IPS-15b (cell line): ENCODE measurements at regions not wholly inside any gene's neighbourhood (a gene's known extent, or its start where the extent isn't known, plus 50 kb on each side); places are given as distances from the start of the nearest gene placed in this dataset.

ENCODE experiments used
- H3K27me3 ChIP-seq: one replicate; pipeline ENCODE4 v1.6.1; 2013; ENCODE audit warnings: low read length; ENCODE audit not compliant: control insufficient read depth, insufficient read depth
- H3K36me3 ChIP-seq: one replicate; pipeline ENCODE4 v1.6.1; 2013; ENCODE audit warnings: low read length; ENCODE audit not compliant: control insufficient read depth, insufficient read depth
- H3K4me1 ChIP-seq: one replicate; pipeline ENCODE4 v1.6.1; 2013; ENCODE audit warnings: mild to moderate bottlenecking, low read length; ENCODE audit not compliant: control insufficient read depth, insufficient read depth
- H3K4me3 ChIP-seq: one replicate; pipeline ENCODE4 v1.5.1; 2013; ENCODE audit warnings: low read depth, low read length
- H3K9ac ChIP-seq: one replicate; pipeline ENCODE4 v1.6.1; 2013; ENCODE audit warnings: low read depth, mild to moderate bottlenecking, low read length
- H3K9me3 ChIP-seq: one replicate; pipeline ENCODE4 v1.6.1; 2013; ENCODE audit warnings: mild to moderate bottlenecking, low read length; ENCODE audit not compliant: control insufficient read depth, insufficient read depth

GRCh38 chr10:131437556-131438475, 126.3 kb upstream of the TCERG1L start:
- Histone ChIP-seq H3K9me3 (no peaks in the 10 kb centered on the region), H3K36me3 (no peaks in the 10 kb centered on the region), H3K9ac (no peak overlapping the region), H3K4me3 (no peak overlapping the region), H3K27me3 (no peaks in the 10 kb centered on the region), H3K4me1 (no peaks in the 10 kb centered on the region)

- Histone ChIP-seq H3K27me3 (no peaks in the 10 kb centered on the region), H3K9ac (no peak overlapping the region), H3K4me3 (no peak overlapping the region), H3K9me3 (no peaks in the 10 kb centered on the region), H3K36me3 (no peaks in the 10 kb centered on the region), H3K4me1 (no peaks in the 10 kb centered on the region)
Measured at GRCh38 chr10:131438665-131439064, 127.1 kb upstream of the TCERG1L start.

GRCh38 chr10:131439705-131440104, 128.2 kb upstream of the TCERG1L start:
- H3K9me3 ChIP-seq: no peaks in the 10 kb centered on the region
- no peaks in the 10 kb centered on the region for H3K36me3 ChIP-seq
- H3K4me1 ChIP-seq: no peaks in the 10 kb centered on the region
- no peaks in the 10 kb centered on the region for H3K27me3 ChIP-seq
- H3K4me3 ChIP-seq: no peak overlapping the region
- no peak overlapping the region for H3K9ac ChIP-seq

GRCh38 chr10:131440405-131441360, 129.2 kb upstream of the TCERG1L start:
- Histone ChIP-seq H3K27me3 (no peaks in the 10 kb centered on the region), H3K9me3 (no peaks in the 10 kb centered on the region), H3K9ac (no peak overlapping the region)

GRCh38 chr10:131442271-131442670, 130.8 kb upstream of the TCERG1L start:
- Histone ChIP-seq H3K27me3 (no peaks in the 10 kb centered on the region), H3K4me3 (no peak overlapping the region), H3K36me3 (no peaks in the 10 kb centered on the region), H3K9me3 (no peaks in the 10 kb centered on the region), H3K4me1 (no peaks in the 10 kb centered on the region), H3K9ac (no peak overlapping the region)

More at GRCh38 chr10:131440405-131441360, 129.2 kb upstream of the TCERG1L start:
- Histone ChIP-seq H3K4me3 (no peak overlapping the region), H3K4me1 (no peaks in the 10 kb centered on the region), H3K36me3 (no peaks in the 10 kb centered on the region)

- H3K36me3 ChIP-seq: no peaks in the 10 kb centered on the region
- no peaks in the 10 kb centered on the region for H3K4me1 ChIP-seq
- no peaks in the 10 kb centered on the region for H3K27me3 ChIP-seq
- H3K9ac ChIP-seq: no peak overlapping the region
- no peak overlapping the region for H3K4me3 ChIP-seq
- no peaks in the 10 kb centered on the region for H3K9me3 ChIP-seq
Measured at GRCh38 chr10:131444286-131444685, 132.8 kb upstream of the TCERG1L start.

- Histone ChIP-seq H3K4me3 (no peak overlapping the region), H3K4me1 (no peaks in the 10 kb centered on the region), H3K9me3 (no peaks in the 10 kb centered on the region), H3K27me3 (no peaks in the 10 kb centered on the region), H3K9ac (no peak overlapping the region), H3K36me3 (no peaks in the 10 kb centered on the region)
Measured at GRCh38 chr10:131444862-131445461, 133.4 kb upstream of the TCERG1L start.

- Histone ChIP-seq H3K9me3 (no peaks in the 10 kb centered on the region), H3K27me3 (no peaks in the 10 kb centered on the region), H3K36me3 (no peaks in the 10 kb centered on the region), H3K4me3 (no peak overlapping the region), H3K9ac (no peak overlapping the region), H3K4me1 (no peaks in the 10 kb centered on the region)
Measured at GRCh38 chr10:131445623-131446022, 134.1 kb upstream of the TCERG1L start.

GRCh38 chr10:131446171-131446570, 134.7 kb upstream of the TCERG1L start:
- H3K9me3 ChIP-seq: no peaks in the 10 kb centered on the region

GRCh38 chr10:131448171-131448570, 136.7 kb upstream of the TCERG1L start:
- Histone ChIP-seq H3K4me3 (no peak overlapping the region), H3K4me1 (no peaks in the 10 kb centered on the region), H3K27me3 (peaks cover 4% of the 10 kb centered on the region), H3K9me3 (no peaks in the 10 kb centered on the region), H3K9ac (no peak overlapping the region), H3K36me3 (no peaks in the 10 kb centered on the region)

More at GRCh38 chr10:131446171-131446570, 134.7 kb upstream of the TCERG1L start:
- Histone ChIP-seq H3K4me1 (no peaks in the 10 kb centered on the region), H3K27me3 (no peaks in the 10 kb centered on the region), H3K36me3 (no peaks in the 10 kb centered on the region), H3K4me3 (no peak overlapping the region), H3K9ac (no peak overlapping the region)

GRCh38 chr10:131448883-131449282, 137.4 kb upstream of the TCERG1L start:
- H3K4me3 ChIP-seq: no peak overlapping the region
- peaks cover 4% of the 10 kb centered on the region for H3K27me3 ChIP-seq
- H3K4me1 ChIP-seq: no peaks in the 10 kb centered on the region
- H3K9me3 ChIP-seq: no peaks in the 10 kb centered on the region
- H3K9ac ChIP-seq: no peak overlapping the region
- no peaks in the 10 kb centered on the region for H3K36me3 ChIP-seq
